Astrocyte of the cerebellum (primary cell): ENCODE measurements at regions not wholly inside any gene's neighbourhood (a gene's known extent, or its start where the extent isn't known, plus 50 kb on each side); places are given as distances from the start of the nearest gene placed in this dataset.

Experiments
- DNase-seq: peaks from one replicate; pipeline ENCODE4 v3.0.0-alpha.2; 2011; ENCODE audit warnings: low read depth
- H3K4me3 ChIP-seq: 2 replicates; pipeline ENCODE4 v1.5.1; 2011; ENCODE audit warnings: mild to moderate bottlenecking, low read depth, low read length, moderate library complexity
- CTCF ChIP-seq: IDR thresholded peaks from 2 replicates; pipeline ENCODE4 v1.5.1; 2012; ENCODE audit warnings: low read length, low read depth, moderate library complexity, mild to moderate bottlenecking; ENCODE audit errors: missing control alignments
- in situ Hi-C: cut with HindIII; loops from 2 replicates; pipeline ENCODE4 v1.10.0; 2017; ENCODE audit warnings: low sequenced_read_pairs

DNA sequence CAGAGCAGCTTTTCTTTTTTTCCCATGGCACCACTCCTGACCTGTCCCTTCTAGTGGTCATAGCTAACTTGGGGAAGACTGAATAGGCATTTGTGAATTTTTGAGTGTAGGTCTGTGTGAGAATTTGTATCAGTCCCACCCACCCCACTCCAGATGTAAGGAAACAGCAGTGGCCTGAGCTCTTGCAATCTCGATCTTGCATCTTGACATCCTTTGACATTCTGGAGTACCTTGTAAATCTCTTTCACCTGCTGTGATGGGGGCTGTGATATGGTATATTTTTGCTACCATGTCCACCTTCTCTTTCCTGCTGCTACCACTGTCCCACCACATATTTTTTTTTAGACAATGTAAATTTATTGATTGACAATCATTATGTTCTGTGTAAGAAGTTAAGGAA is 289.3 kb downstream of the MAP2K6 start:
- TF ChIP-seq CTCF: no peak
- in situ Hi-C loops: no loop called here
- DNase-seq: no peak
- no peak overlapping the region for H3K4me3 ChIP-seq

DNA sequence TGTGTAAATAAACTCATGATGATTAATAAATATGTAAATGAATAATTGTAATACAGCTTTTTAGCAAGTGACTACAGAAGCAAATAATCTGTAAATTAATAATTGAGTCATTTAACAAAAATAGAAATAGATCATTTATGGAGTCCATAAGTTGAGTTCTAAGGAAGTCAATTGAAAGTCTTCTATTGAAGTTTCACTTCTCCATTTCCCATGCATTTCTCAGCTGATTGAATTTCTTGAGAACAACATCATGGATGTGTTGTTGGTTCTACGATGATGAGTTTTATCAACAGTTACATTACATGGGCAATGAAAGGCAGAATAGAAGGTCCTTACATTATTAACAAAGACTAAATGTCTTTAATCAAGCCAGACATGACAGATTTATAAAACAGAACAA is 290.4 kb downstream of the MAP2K6 start:
- no peak for TF ChIP-seq CTCF
- in situ Hi-C loops: no loop called here
- no peak overlapping the region for H3K4me3 ChIP-seq
- no peak for DNase-seq

GRCh38 chr17:69706127-69706526 is 291.6 kb downstream of the MAP2K6 start:
- DNase-seq: no peak
- in situ Hi-C loops: no loop called here
- no peak for TF ChIP-seq CTCF
- H3K4me3 ChIP-seq: no peak overlapping the region

GRCh38 chr17:69709441-69709840 is 294.9 kb downstream of the MAP2K6 start:
- in situ Hi-C loops: no loop called here
- TF ChIP-seq CTCF: no peak
- H3K4me3 ChIP-seq: no peak overlapping the region
- DNase-seq: no peak

DNA sequence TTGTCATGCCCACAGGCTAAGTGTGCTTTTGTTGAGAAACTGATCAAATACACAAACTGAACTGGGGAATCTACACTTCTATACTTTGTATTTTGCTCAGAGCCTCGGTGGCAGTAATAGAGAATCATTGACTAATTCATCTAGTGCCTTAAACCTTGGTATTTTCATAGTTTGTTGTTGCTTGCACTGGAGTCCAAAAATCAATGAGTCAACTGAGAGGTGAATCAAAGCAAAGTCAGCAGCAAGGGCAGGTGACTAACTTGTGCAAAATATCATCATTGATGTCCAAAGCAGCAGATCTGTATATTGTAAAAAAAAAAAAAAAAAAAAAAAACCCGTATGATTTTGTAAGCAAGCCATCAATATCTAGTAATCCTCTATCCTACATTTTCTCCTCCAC is 296.4 kb downstream of the MAP2K6 start:
- in situ Hi-C loops: no loop called here
- H3K4me3 ChIP-seq: no peak overlapping the region
- DNase-seq: no peak
- TF ChIP-seq CTCF: no peak

DNA sequence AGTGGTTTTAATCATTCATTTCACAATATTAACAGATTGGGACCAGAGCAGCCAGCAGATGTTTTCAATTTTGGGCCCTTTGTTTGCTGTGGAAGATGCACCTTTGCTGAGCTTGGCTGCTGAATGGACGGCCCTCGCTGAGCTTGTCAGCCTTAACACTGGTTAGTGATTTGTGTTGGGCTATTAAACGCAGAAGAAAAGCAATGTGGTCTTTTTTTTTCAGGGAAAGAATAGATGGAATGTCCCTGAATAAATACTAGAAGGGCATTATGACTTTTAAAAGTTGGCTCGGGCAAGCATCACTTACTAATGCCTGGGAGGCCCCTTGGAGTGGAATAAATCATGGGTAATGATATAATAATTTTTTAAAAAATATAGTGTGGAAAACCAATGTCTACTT is 297.0 kb downstream of the MAP2K6 start:
- peak; percentile 11 for DNase-seq
- no peak for TF ChIP-seq CTCF
- in situ Hi-C loops: no loop called here
- H3K4me3 ChIP-seq: no peak overlapping the region

- TF ChIP-seq CTCF: no peak
- H3K4me3 ChIP-seq: no peak overlapping the region
- in situ Hi-C loops: no loop called here
- DNase-seq: no peak
Measured at GRCh38 chr17:69712801-69713311, 298.4 kb downstream of the MAP2K6 start.
